Mucosa of descending colon (tissue), 3 donors: ENCODE measurements at regions not wholly inside any gene's neighbourhood (a gene's known extent, or its start where the extent isn't known, plus 50 kb on each side); places are given as distances from the start of the nearest gene placed in this dataset.

Experiments used
- ATAC-seq: fragments of 200-7000 bp; cut with Tn5 transposase; one replicate; pipeline ENCODE4 v1.9.1; 2020; ENCODE audit warnings: mild to moderate bottlenecking, moderate library complexity
- DNase-seq, 3 donors: peaks; one replicate each; pipeline ENCODE4 v3.0.0-alpha.2; 2020
- H3K36me3 ChIP-seq: fragments of 200-600 bp; one replicate; pipeline ENCODE4 v1.8.0; 2021; ENCODE audit warnings: low read depth, mild to moderate bottlenecking
- H3K4me1 ChIP-seq: fragments of 200-600 bp; one replicate; pipeline ENCODE4 v1.8.0; 2021; ENCODE audit warnings: low read depth, mild to moderate bottlenecking
- H3K4me3 ChIP-seq: fragments of 200-600 bp; one replicate; pipeline ENCODE4 v1.8.0; 2021; ENCODE audit warnings: mild to moderate bottlenecking
- H3K9me3 ChIP-seq: fragments of 200-600 bp; one replicate; pipeline ENCODE4 v1.8.0; 2021; ENCODE audit warnings: mild to moderate bottlenecking
- intact Hi-C, 2 donors: fragments of 100-400 bp; cut with DNase I in 1 of 2; cut with micrococcal nuclease in 1 of 2; formaldehyde crosslinking; loops; one replicate each; pipeline versions ENCODE4 v1.11.0 to v1.11.1; 2022; cut with DNase I, micrococcal nuclease
- TF ChIP-seq, protein P1 (sequence below): fragments of 200-600 bp; IDR thresholded peaks from one replicate; pipeline ENCODE4 v1.8.0; 2022; ENCODE audit warnings: antibody characterized with exemption, mild to moderate bottlenecking
- donor health status: DM: no; HTN: no; CAD: no; lungs with moderate emphysema.
- donor health status: DM: no; HTN: no; CAD: no.
- donor health status: DM: no; HTN: yes; CAD: no.

GRCh38 chr12:87793131-87793530 is 236.1 kb downstream of the C12orf50 start:
- no peak for ATAC-seq
- no peak overlapping the region for H3K4me3 ChIP-seq
- H3K4me1 ChIP-seq = no peaks in the 10 kb centered on the region
- no peaks in the 10 kb centered on the region for H3K36me3 ChIP-seq
- no peaks in the 10 kb centered on the region for H3K9me3 ChIP-seq
- DNase-seq = no peak
- intact Hi-C loops = no loop called here
- TF ChIP-seq, protein P1, sequence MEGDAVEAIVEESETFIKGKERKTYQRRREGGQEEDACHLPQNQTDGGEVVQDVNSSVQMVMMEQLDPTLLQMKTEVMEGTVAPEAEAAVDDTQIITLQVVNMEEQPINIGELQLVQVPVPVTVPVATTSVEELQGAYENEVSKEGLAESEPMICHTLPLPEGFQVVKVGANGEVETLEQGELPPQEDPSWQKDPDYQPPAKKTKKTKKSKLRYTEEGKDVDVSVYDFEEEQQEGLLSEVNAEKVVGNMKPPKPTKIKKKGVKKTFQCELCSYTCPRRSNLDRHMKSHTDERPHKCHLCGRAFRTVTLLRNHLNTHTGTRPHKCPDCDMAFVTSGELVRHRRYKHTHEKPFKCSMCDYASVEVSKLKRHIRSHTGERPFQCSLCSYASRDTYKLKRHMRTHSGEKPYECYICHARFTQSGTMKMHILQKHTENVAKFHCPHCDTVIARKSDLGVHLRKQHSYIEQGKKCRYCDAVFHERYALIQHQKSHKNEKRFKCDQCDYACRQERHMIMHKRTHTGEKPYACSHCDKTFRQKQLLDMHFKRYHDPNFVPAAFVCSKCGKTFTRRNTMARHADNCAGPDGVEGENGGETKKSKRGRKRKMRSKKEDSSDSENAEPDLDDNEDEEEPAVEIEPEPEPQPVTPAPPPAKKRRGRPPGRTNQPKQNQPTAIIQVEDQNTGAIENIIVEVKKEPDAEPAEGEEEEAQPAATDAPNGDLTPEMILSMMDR = no peak

DNA sequence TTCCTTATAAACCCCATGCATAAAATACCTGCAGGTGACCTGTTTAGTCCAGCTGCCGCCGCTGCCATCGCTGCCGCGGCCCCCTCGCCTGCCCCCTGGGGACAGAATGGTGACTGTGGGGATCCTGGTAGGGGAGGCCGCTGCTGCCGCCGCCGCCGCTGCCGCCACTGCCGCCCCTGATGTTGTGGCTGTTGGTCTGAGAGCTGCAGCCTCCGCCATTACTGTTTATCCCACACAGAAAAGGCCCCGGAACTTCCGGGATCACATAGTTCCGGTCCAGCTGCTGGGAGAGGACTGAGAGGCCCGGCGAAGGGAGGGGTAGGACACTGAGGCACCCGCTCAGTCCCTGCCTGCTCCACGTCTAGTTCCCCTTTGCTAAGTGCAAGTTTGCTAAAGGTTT is 244.9 kb downstream of the C12orf50 start:
- no peaks in the 10 kb centered on the region for H3K4me1 ChIP-seq
- ATAC-seq = no peak
- intact Hi-C loops = no loop called here
- H3K4me3 ChIP-seq = no peak overlapping the region
- no peaks in the 10 kb centered on the region for H3K9me3 ChIP-seq
- no peaks in the 10 kb centered on the region for H3K36me3 ChIP-seq
- no peak for DNase-seq
- TF ChIP-seq, protein P1 = no peak

GRCh38 chr12:87783467-87783866 is 245.7 kb downstream of the C12orf50 start:
- TF ChIP-seq, protein P1 = no peak
- H3K9me3 ChIP-seq = no peaks in the 10 kb centered on the region
- DNase-seq (no peak), ATAC-seq (no peak)
- no peaks in the 10 kb centered on the region for H3K4me1 ChIP-seq
- no peak overlapping the region for H3K4me3 ChIP-seq
- intact Hi-C loops = no loop called here
- H3K36me3 ChIP-seq = no peaks in the 10 kb centered on the region

DNA sequence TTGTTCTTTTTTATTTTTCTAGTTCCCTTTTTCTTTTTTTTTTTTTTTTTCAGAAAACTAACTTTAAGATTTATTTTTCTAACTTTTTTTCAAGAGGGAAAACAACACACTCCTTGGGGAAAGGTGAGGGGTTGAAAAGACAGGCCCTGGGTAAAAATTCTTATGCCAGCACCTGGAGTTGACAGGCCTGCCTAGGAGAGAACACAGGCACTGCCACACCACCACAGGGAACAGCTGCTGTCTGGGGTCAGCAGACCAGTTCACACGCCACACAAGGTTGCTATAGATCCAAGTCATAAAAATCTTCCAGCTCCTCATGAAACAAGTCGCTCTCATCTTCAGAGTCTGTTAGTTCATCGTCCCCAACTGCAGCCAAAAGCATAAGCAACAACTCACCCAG is 246.4 kb downstream of the C12orf50 start:
- no peaks in the 10 kb centered on the region for H3K36me3 ChIP-seq
- H3K4me3 ChIP-seq = no peak overlapping the region
- no peak for ATAC-seq
- no peaks in the 10 kb centered on the region for H3K4me1 ChIP-seq
- intact Hi-C loops = no loop called here
- TF ChIP-seq, protein P1 = no peak
- DNase-seq = no peak
- H3K9me3 ChIP-seq = no peaks in the 10 kb centered on the region

GRCh38 chr12:87779858-87780498 is 249.2 kb downstream of the C12orf50 start:
- no peaks in the 10 kb centered on the region for H3K9me3 ChIP-seq
- H3K4me1 ChIP-seq = no peaks in the 10 kb centered on the region
- ATAC-seq (no peak), DNase-seq (no peak)
- TF ChIP-seq, protein P1 = no peak
- no peak overlapping the region for H3K4me3 ChIP-seq
- H3K36me3 ChIP-seq = no peaks in the 10 kb centered on the region
- intact Hi-C loops = no loop called here

- no peaks in the 10 kb centered on the region for H3K36me3 ChIP-seq
- no peaks in the 10 kb centered on the region for H3K4me1 ChIP-seq
- no peak overlapping the region for H3K4me3 ChIP-seq
- DNase-seq = no peak
- intact Hi-C loops = no loop called here
- TF ChIP-seq, protein P1 = no peak
- no peak for ATAC-seq
- H3K9me3 ChIP-seq = no peaks in the 10 kb centered on the region
Observed at GRCh38 chr12:87779016-87779415, 250.2 kb downstream of the C12orf50 start.
